Breast epithelium (tissue), 3 donors: ENCODE measurements at regions not wholly inside any gene's neighbourhood (a gene's known extent, or its start where the extent isn't known, plus 50 kb on each side); places are given as distances from the start of the nearest gene placed in this dataset.

ENCODE experiments used
- CTCF ChIP-seq, 3 donors: fragments of 450-650 bp; IDR thresholded peaks; one replicate each; pipeline ENCODE4 v1.5.1; 2016 to 2017; ENCODE audit warnings: antibody characterized with exemption in 3 of 3, mild to moderate bottlenecking in 3 of 3, moderate library complexity in 3 of 3
- POLR2A ChIP-seq: fragments of 450-650 bp; IDR thresholded peaks from one replicate; pipeline ENCODE4 v1.6.1; 2016; ENCODE audit warnings: antibody characterized with exemption, mild to moderate bottlenecking, moderate library complexity

DNA sequence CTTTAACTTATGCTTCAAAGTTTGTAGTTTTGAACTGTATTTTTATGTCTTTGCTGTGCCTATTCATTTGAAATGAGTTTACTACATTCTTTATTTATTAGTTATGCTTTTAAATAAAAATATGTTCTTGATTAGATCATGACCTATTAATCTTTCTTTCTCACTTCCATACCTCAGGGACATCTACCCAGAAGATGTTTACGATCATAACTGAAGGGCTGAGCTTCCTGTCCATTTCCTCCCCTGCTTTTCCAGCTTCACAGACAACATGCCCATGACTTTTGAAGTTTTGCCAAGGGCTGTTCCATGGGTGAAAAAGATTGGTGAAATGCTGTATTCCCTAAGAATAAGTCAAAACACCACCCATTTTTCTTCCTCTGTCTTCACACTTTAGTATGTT is 99.7 kb upstream of the DDIT4L start:
- no peak for TF ChIP-seq CTCF (IDR thresholded peaks at IDR 0.05)
- TF ChIP-seq POLR2A, result no peak
